COLO668 (cell line): ENCODE measurements at regions not wholly inside any gene's neighbourhood (a gene's known extent, or its start where the extent isn't known, plus 50 kb on each side); places are given as distances from the start of the nearest gene placed in this dataset.
"Not testable (repeated sequence)": the region's sequence is repeated elsewhere in the genome, so short reads cannot be mapped to it uniquely, and the experiment has no call there.

Source experiments
- DNase-seq: peaks from one replicate; lab custom pipeline; 2025; ENCODE audit not compliant: unreplicated experiment; lab: John Stamatoyannopoulos, UW

DNA sequence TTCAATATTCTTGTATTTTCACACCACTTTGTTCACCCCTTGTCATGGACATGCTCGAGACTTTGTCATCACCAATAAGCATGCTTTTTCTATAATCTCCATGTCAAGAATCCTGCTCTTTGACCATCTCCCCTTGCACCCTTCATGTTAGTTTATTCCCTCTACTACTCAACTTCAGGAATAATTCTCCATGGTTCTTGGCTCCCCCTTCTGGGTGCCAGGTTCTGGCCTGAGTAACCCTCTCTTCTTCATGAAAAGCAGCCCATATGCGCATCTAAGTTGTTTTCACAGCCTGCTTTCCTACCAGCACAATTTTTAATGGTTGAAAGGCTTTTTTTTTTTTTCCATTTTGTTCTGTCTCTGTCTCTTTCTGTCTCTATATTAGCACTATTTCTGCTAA lies 160.7 kb downstream of the LEPR start:
- DNase-seq: no peak

DNA sequence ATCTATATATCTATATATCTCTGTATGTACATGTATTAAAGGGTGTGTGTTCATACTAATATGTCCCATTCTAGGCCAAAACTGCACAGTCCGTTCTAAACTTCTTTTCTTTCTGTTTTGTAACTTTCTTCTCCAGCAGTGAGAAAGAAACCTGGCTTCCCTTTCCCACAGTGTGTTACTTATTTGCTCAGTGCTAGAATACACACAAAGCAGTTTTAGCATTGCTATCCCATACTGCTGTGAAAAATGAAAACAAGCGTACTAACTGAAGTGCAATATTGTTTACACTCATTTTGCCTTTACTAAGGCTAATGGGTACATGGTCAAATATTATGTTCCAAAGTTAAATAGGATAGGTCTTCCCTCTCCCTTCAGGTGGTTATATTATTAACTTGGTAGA lies 163.9 kb downstream of the LEPR start:
- DNase-seq: no peak

DNA sequence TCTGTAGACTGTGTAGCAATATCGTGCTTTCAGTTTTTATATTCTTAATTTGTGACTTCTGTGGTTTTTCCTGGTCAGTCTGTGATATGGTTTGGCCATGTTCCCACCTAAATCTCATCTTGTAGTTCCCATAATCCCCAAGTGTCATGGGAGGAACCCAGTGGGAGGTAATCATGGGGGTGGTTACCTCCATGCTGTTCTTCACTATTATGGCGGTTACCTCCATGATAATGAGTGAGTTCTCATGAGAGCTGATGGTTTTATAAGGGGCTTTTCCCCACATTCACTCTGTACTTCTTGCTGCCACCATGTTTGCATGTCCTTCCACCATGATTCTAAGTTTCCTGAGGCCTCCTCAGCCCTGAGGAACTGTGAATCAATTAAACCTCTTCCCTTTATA lies 169.8 kb downstream of the LEPR start:
- no peak for DNase-seq

DNA sequence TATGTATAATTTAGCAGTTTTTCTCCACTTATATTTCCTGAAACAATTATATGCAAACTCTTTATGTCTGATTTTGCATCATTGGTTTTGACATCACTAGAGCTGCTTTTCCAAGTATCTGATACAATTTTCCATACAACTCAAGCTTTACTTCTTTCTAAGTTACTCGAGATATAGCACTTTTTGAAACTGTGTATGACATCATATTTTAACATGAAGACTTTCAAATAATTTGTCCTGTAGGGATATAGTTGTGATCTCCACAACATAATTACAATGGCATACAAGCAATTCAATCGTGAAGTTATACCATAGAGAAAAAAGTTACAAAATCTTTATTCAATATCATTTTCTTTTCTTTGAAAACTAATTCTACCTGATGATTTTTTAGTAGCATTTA lies 173.0 kb downstream of the LEPR start:
- DNase-seq: no peak

DNA sequence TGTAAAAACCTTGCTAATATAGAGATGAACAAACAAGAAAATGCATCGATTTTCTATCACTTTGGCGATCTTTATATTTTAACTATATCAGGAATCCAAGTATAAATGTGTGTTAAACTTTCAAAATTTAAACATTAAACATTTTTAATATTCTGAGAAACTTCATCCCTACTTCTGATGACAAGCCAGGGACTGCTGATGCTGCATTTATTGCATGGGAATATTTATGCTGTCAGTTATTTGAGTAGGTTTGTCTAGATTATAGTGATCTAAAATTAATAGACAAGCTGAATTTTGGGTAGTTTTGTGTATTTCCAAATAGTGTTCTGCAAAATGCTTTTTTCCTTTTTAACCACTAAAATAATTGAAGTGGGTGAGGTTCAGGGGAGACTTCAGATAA lies 175.3 kb downstream of the LEPR start:
- no peak for DNase-seq

DNA sequence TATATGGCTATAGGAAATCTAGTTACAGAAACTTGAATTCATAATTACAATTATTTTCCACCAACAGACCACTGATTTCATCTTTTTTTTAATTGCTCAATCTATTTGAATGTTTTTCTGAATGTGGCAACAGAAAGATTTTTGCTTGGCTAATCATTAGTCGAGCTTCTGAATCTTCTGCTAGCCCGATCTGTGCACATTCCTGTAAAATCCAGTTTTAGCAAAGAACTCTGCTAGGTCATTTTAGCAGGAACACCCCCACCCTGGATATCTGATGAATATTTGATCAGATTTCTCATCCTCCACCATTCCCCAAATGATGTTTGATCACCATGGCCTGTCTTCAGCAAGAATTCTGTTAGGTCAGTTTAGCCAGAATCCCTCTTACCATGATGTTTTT lies 176.3 kb downstream of the LEPR start:
- no peak for DNase-seq

DNA sequence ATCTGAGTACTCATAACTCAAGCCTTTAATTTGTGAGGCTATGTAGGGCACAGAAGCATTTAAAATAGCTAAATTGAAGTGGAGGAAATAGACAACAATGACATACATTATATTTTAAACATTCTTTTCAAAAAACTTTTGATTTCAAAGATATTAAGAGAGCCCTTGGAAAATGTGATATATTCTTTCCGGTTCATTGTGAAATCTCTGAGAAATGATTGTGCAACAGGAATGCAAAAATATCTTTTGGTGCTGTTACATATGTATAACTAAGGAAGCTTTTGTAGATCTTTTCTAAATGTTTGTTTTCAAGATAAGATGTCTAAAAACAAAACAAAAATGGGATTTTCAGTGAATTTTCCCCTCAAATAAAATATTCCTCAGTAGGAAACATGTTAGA lies 185.2 kb downstream of the LEPR start:
- no peak for DNase-seq

DNA sequence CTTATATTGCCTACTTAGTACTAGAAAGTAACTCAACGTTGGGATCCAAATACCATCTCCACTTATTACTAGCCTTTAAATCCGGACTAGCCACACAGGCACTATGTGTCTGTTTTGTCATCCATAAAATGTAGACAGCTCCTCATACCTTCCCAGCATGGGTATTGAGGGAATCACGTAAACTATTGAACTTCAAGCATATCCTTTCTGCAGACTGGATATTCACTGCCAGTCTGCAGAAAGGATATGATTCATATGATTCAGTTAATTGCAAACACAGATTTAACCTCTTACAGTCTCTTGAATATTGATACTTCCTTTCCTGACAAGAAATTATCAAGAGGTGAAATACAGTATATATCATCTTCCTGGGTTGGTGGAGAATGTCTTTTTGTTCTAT lies 186.0 kb downstream of the LEPR start:
- no peak for DNase-seq

DNA sequence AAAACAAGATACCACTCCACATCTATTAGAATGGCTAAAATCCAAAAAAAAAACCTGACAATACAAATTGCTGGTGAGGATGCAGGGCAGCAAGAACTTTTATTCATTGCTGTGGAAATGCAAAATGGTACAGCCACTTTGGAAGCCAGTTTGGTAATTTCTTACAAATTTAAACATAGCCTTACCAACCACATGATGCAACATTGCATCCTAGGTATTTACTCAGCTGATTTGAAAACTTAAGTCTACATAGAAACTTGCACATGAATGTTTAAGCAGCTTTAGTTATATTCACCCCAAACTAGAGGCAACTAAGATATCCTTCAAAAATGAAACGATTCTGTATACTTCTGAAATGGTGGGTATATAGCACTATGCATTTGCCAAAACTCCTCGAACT lies 178.8 kb upstream of the PDE4B start:
- no peak for DNase-seq

DNA sequence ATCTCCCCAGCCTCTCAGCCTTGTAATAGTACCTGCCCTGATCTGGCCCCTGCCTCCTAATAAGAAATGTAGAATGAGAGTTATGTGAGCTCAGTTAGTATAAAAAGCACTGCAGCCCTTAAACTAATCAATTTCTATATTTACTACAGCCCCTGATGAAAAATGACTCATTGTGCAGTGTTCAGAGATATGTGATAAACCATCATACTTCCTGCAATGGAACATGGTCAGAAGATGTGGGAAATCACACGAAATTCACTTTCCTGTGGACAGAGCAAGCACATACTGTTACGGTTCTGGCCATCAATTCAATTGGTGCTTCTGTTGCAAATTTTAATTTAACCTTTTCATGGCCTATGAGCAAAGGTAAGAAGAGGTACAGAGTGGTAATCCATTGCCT lies 176.8 kb upstream of the PDE4B start:
- no peak for DNase-seq

DNA sequence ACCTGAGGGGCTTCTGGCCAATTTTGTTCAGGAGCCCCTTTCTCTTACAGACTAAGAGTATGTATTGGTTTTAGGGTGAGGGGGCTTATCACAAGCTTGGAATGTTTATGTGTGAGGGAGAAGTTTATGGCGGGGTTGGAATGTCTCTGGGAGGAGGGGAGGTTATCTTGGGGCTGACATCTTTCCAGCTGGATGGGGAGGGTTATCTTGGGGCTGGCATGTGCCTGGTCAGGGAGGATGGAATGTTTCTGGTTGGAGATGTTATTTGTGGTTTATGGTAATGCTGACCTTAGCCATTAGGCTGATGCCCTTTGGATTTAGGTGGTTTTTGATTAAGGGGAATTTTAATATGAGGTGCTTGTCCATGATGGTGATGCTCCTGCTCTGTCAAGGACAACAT lies 171.0 kb upstream of the PDE4B start:
- not testable (repeated sequence) for DNase-seq

DNA sequence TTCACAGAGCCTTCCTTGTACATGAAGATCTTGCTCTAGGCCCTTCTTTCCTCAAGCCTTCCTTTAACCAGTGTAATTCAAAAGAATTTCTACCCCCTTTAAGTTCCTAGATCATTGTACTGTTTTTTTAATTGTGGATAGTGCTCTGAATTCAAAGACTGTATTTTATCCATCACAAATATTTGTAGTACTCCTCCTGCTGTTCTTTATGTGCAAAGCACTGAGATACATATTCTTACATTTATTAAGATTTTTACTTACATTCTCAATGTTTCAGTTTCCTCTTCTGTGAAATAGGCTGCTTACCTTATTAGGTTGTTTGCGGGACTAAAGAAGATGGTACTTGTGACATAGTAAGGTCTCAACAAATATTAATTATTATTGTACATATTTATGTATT lies 168.8 kb upstream of the PDE4B start:
- no peak for DNase-seq

DNA sequence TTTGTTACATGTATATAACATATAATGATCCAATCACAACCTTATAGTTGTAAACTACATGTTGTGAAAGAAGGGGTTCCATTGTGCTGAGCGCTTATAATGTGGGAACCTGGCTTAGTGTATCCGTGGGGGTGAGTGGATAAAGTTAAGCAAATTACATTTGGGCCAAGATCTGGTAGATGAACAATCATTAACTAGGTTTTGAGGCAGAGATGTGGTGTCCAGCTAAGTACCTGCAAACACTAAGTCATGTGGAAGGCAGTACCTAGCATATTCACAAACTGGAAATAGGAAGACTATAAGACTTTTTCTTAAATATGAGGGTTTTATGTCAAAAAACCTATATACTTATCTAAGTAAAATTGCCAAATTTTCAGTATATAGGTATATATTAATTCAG lies 167.2 kb upstream of the PDE4B start:
- no peak for DNase-seq

DNA sequence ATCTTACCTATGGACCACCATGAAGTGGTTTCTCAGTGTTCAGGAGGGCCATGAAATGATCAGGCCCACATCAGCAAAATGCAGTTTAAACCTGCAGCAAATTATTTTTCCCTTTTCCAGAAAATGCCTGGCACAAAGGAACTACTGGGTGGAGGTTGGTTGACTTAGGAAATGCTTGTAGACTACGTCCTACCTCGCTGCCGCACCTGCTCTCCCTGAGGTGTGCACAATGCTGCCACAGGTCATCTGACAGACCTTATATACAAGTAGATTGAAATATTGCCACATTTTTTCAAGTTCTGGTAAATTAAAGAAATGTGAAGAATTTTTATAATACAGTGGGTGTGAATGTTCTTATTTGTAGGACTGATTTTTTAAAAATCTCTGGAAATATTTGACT lies 166.7 kb upstream of the PDE4B start:
- no peak for DNase-seq

DNA sequence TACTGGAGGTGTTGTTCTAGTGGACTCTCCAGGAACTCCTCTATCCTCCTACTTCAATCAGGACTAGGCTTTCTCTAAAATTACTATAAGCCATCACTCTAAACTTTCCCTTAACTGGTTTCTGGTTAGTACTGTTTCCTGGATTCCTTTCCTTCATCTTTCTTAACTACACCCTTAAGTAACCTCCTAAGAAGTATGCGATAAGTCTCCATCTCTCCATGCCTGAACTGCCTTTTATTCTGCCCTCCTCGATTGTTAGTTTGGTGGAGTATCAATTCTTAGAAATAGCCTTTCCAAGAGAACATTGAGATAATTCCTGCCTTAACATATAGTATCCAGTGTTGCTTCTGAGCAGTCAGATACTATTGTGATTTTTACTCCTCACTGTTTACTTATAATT lies 162.9 kb upstream of the PDE4B start:
- no peak for DNase-seq

DNA sequence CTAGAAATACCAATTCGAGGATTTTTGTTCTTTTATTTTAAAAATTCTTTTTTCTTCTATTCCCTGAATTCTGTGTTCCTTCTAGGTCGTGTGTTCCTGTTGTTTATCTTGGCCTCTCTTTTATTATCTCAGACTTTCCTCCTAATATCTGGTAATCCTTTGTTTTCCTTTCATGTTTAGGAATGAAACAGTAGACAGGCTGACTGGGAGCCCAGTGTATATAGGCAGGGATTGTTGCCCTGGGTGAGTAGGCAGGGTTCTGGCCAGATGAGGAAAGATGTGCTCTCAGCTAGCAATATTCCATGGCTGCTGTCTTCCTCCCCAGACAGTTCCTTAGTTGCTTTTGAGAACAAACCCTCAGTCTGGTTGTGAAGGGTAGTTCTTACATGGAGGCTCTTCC lies 161.8 kb upstream of the PDE4B start:
- DNase-seq: no peak

DNA sequence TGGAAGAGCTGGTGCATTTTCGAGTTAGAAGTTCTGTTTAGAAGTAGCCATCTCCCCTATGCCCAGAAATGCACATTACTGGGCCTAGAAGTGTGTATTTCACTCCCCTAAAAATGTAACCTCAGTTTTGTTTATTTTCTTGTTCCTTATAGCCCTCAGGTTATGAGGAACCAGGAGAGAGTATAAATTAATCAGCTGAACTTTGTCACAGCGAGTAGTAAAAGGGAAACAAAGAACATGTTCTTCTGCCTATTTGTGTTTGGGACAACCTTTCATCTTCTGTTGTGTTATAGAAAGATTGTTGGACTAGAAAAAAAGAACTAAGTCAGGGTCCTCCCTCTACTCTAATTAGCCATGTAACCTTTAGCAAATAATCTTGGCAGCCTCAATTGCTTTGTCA lies 160.5 kb upstream of the PDE4B start:
- no peak for DNase-seq

DNA sequence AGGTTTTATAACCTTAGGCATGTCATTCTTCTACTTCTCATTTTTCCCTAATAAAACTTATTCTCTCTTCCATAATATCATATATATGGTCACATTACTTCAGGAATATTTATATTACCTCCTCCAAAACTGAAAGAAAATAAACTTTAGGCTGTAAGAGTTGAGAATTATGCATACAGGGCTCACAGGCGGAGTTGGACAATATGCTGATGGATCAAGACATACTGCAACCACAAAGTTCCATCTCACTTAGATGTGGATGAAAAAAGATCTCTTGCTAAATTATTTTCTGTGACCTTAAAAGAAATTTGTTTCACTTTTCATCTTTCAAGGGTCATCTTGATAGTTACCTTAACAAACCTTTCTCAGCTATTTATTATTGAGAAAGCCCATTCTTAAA lies 152.6 kb upstream of the PDE4B start:
- no peak for DNase-seq

DNA sequence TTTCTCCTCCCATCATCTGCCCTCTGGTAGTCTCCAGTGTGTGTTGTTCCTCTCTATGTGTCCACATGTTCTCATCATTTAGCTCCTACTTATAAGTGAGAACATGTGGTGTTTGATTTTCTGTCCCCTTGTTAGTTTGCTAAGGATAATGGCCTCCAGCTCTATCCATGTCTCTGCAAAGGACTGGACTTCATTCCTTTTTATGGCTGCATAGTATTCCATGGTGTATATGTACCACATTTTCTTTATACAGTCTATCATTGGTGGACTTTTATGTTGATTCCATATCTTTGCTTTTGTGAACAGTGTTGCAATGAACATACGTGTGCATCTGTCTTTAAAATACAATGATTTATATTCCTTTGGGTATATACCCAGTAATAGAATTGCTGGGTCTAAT lies 143.5 kb upstream of the PDE4B start:
- DNase-seq: not testable (repeated sequence)

DNA sequence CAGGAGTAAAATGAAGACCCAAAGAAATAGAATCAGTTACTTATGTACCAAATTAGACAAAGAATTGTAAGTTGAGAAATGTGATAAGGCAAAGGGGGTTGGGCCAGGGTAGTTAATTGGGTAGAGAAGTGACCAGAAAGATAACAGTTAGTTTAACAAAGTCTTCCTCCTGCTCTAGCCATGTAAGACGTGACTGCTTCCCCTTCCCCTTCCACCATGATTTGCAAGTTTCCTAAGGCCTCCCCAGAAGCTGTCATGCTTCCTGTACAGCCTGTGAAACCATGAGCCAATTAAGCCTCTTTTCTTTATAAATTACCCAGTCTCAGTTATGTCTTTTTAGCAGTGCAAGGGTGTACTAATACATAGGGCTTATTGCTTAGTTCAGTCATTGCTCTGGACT lies 142.0 kb upstream of the PDE4B start:
- DNase-seq: no peak

DNA sequence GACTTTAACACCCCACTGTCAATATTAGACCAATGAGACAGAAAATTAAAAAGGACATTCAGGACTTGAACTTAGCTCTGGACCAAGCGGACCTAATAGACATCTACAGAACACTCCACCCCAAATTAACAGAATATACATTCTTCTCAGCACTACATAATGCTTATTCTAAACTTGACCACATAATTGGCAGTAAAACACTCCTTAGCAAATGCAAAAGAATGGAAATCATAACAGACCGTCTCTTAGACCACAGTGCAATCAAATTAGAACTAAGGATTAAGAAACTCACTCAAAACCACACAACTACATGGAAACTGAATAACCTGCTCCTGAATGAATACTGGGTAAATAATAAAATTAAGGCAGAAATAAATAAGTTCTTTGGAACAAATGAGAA lies 138.2 kb upstream of the PDE4B start:
- DNase-seq: not testable (repeated sequence)

DNA sequence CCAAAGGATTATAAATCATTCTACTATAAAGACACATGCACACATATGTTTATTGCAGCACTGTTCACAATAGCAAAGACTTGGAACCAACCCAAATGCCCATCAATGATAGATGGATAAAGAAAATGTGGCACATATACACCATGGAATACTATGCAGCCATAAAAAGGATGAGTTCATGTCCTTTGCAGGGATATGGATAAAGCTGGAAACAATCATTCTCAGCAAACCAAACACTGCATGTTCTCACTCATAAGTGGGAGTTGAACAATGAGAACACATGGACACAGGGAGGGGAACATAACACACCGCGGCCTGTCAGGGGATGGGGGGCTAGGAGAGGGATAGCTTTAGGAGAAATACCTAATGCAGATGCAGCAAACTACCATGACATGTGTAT lies 135.1 kb upstream of the PDE4B start:
- not testable (repeated sequence) for DNase-seq

DNA sequence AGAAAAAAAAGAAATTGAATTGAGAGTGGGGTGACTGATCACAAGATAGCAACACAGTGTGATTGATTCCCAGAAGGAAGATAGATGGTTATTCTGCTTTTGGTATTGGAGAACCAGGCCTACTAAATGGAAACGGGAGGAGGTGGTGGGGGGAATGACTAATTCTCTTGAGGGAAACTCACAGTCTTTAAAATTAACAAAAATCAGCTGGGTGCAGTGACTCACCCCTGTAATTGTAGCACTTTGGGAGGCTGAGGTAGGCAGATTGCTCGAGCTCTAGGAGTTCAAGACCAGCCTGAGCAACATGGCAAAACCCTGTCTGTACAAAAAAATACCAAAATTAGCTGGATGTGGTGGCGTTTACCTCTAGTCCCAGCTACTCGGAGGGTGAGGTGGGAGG lies 134.6 kb upstream of the PDE4B start:
- no peak for DNase-seq

DNA sequence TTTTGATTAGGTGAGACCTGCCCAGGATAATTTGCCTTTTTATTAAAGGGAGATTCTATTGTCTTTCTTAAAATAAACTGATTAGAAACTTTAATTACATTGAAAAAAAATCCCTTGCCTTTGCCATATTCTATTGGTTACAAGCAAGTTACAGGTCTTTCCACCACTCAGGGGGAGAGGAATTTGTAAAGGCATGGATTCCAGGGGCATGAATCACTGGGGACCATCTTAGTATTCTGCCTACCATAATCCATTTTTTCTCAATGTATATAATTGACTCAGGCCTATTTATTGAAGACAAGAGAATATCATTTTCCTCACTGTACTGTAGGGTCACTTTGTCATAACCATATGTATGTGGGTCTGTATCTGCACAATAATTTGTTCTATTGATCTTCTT lies 124.3 kb upstream of the PDE4B start:
- no peak for DNase-seq
